Activated CD4-positive, alpha-beta memory T cell treated with anti-CD3 and anti-CD28 coated beads, Interleukin-2, amount 10 ng/mL, durations not matched to agents 7 days and 5 days (primary cell): ENCODE measurements at regions not wholly inside any gene's neighbourhood (a gene's known extent, or its start where the extent isn't known, plus 50 kb on each side); places are given as distances from the start of the nearest gene placed in this dataset.

Source experiments
- CTCF ChIA-PET: fragments of 350-600 bp; sonication (Branson Sonifier 250); formaldehyde crosslinking; loops from one replicate; lab custom pipeline; 2021; ENCODE audit warnings: antibody characterized with exemption, inconsistent platforms; lab: Charles Lee
- POLR2A ChIA-PET: fragments of 350-600 bp; sonication (Branson Sonifier 250); formaldehyde crosslinking; loops from one replicate; lab custom pipeline; 2021; ENCODE audit warnings: antibody characterized with exemption; lab: Charles Lee
- DNase-seq: peaks from one replicate; pipeline ENCODE4 v3.0.0-alpha.2; 2020
- H3K27ac Mint-ChIP-seq: one replicate; pipeline ENCODE4 v1.8.0; 2021; ENCODE audit warnings: mild to moderate bottlenecking, mixed read lengths
- H3K27me3 Mint-ChIP-seq: one replicate; pipeline ENCODE4 v1.8.0; 2021; ENCODE audit warnings: mixed read lengths
- H3K36me3 Mint-ChIP-seq: one replicate; pipeline ENCODE4 v1.8.0; 2021; ENCODE audit warnings: low read depth, mixed read lengths
- H3K4me1 Mint-ChIP-seq: one replicate; pipeline ENCODE4 v1.8.0; 2021; ENCODE audit warnings: mixed read lengths
- H3K4me3 Mint-ChIP-seq: one replicate; pipeline ENCODE4 v1.8.0; 2021; ENCODE audit warnings: mild to moderate bottlenecking, mixed read lengths
- H3K9me3 Mint-ChIP-seq: one replicate; pipeline ENCODE4 v1.8.0; 2021; ENCODE audit warnings: mixed read lengths

DNA sequence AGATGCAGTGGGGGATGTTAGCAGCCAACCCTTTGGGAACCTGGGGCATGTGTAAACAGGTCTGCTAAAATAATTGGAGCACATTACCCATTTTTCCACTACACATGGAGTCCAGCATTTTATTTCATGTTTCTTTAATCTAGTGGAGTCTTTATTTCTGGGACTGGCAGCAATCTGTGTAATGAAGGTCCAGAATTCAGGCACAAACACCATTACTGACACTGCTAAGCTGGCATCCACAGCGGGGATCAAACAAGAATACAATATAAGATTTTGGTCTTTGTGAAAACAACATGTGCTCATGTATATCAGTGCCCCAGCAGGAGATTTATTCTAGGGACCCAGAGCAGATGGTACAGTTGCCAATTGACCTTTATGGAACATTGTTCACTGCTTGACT, 1587.0 kb upstream of the PRR20A start:
- no peak overlapping the region for H3K4me3 Mint-ChIP-seq
- DNase-seq = no peak
- no peaks in the 10 kb centered on the region for H3K4me1 Mint-ChIP-seq
- no peaks in the 10 kb centered on the region for H3K36me3 Mint-ChIP-seq
- H3K9me3 Mint-ChIP-seq = peaks cover 11% of the 10 kb centered on the region
- no peaks in the 10 kb centered on the region for H3K27me3 Mint-ChIP-seq
- no peak overlapping the region for H3K27ac Mint-ChIP-seq
- POLR2A ChIA-PET = no interaction called here
- CTCF ChIA-PET = no interaction called here

- ChIA-PET POLR2A (no interaction called here), CTCF (no interaction called here)
- H3K27me3 Mint-ChIP-seq = no peaks in the 10 kb centered on the region
- peaks cover 11% of the 10 kb centered on the region for H3K9me3 Mint-ChIP-seq
- H3K4me3 Mint-ChIP-seq = no peak overlapping the region
- H3K4me1 Mint-ChIP-seq = no peaks in the 10 kb centered on the region
- H3K36me3 Mint-ChIP-seq = no peaks in the 10 kb centered on the region
- H3K27ac Mint-ChIP-seq = no peak overlapping the region
- no peak for DNase-seq
These were observed 1586.0 kb upstream of the PRR20A start for GRCh38 chr13:55554741-55555140.

DNA sequence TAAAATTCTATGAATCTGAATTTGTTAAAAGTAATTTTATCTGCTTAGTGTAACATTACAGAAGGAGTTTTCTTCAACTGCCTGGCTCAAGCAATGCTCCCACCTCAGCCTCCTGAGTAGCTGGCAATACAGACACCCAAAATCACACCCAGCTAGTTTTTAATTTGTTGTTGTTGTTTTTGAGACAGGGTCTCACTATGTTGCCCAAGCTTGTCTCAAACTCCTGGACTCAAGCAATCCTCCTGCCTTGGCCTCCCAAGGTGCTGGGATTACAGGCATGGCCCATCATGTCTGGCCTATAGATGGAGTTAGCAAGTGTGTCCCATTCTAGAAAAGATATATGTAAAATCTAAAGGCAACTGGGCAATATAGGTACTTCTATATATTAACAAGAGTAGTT, 1580.4 kb upstream of the PRR20A start:
- ChIA-PET POLR2A (no interaction called here), CTCF (no interaction called here)
- H3K27me3 Mint-ChIP-seq = no peaks in the 10 kb centered on the region

DNA sequence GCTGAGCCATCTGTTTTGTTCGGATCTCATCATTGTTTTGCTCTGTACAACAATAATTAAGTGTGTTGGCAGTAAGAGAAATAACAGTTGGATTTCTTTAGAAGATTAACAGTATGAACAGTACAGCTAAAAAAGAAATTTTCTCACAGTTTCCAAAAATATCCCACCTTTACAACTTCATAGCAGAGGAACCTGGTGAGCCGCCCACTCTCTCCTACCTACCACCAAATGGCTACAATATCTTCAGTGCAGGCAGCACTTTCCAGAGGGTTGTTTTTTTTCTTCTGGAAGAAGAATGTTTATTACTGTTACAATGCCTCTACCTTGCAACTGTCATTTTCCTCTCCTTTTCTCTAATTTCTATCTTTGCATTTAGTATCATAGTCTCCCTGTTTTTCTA, 1577.5 kb upstream of the PRR20A start:
- H3K4me1 Mint-ChIP-seq = no peaks in the 10 kb centered on the region
- peaks cover 2% of the 10 kb centered on the region for H3K9me3 Mint-ChIP-seq
- no peak overlapping the region for H3K4me3 Mint-ChIP-seq
- POLR2A ChIA-PET = no interaction called here
- CTCF ChIA-PET = no interaction called here
- H3K27ac Mint-ChIP-seq = no peak overlapping the region
- DNase-seq = no peak
- no peaks in the 10 kb centered on the region for H3K36me3 Mint-ChIP-seq
- no peaks in the 10 kb centered on the region for H3K27me3 Mint-ChIP-seq

More for the DNA sequence above, 1580.4 kb upstream of the PRR20A start:
- DNase-seq = no peak
- Mint-ChIP-seq H3K36me3 (no peaks in the 10 kb centered on the region), H3K27ac (no peak overlapping the region), H3K9me3 (peaks cover 4% of the 10 kb centered on the region), H3K4me1 (no peaks in the 10 kb centered on the region), H3K4me3 (no peak overlapping the region)

GRCh38 chr13:55566334-55566733, 1574.4 kb upstream of the PRR20A start:
- DNase-seq = no peak
- no peak overlapping the region for H3K4me3 Mint-ChIP-seq
- H3K27me3 Mint-ChIP-seq = no peaks in the 10 kb centered on the region
- H3K36me3 Mint-ChIP-seq = no peaks in the 10 kb centered on the region
- H3K4me1 Mint-ChIP-seq = no peaks in the 10 kb centered on the region
- CTCF ChIA-PET = no interaction called here
- peaks cover 2% of the 10 kb centered on the region for H3K9me3 Mint-ChIP-seq
- no peak overlapping the region for H3K27ac Mint-ChIP-seq
- POLR2A ChIA-PET = no interaction called here

GRCh38 chr13:55566779-55567178, 1573.9 kb upstream of the PRR20A start:
- Mint-ChIP-seq H3K36me3 (no peaks in the 10 kb centered on the region), H3K9me3 (peaks cover 2% of the 10 kb centered on the region), H3K27ac (no peak overlapping the region), H3K4me1 (no peaks in the 10 kb centered on the region), H3K27me3 (no peaks in the 10 kb centered on the region), H3K4me3 (no peak overlapping the region)
- DNase-seq = no peak
- POLR2A ChIA-PET = no interaction called here
- CTCF ChIA-PET = no interaction called here

GRCh38 chr13:55567721-55568625, 1572.7 kb upstream of the PRR20A start:
- no peak overlapping the region for H3K4me3 Mint-ChIP-seq

DNA sequence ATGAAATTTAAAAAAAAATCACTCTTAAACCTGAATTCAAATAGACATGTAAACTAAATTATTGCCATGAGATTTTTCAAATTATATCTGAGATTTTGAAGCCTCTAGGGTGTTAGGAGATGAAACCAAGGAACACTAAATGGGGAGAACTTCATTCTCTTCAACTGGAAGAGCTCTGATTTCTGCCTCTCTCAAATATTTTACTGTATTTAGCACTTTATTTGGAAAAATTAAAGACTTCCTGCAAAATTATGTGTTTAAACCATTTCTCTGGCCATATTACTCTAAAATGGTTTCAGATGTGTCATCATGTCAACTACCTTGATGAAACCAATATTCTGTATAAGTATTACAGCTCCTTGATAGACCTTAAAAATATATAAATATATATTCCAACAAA, 1571.6 kb upstream of the PRR20A start:
- no peaks in the 10 kb centered on the region for H3K36me3 Mint-ChIP-seq
- no peak for DNase-seq
- ChIA-PET POLR2A (no interaction called here), CTCF (no interaction called here)
- H3K4me3 Mint-ChIP-seq = no peak overlapping the region
- H3K4me1 Mint-ChIP-seq = no peaks in the 10 kb centered on the region
- H3K27me3 Mint-ChIP-seq = no peaks in the 10 kb centered on the region
- H3K9me3 Mint-ChIP-seq = peaks cover 2% of the 10 kb centered on the region
- H3K27ac Mint-ChIP-seq = no peak overlapping the region

More at GRCh38 chr13:55567721-55568625, 1572.7 kb upstream of the PRR20A start:
- Mint-ChIP-seq H3K9me3 (peaks cover 2% of the 10 kb centered on the region), H3K4me1 (no peaks in the 10 kb centered on the region), H3K27ac (no peak overlapping the region), H3K36me3 (no peaks in the 10 kb centered on the region), H3K27me3 (no peaks in the 10 kb centered on the region)
- DNase-seq = no peak
- CTCF ChIA-PET = no interaction called here
- POLR2A ChIA-PET = no interaction called here

GRCh38 chr13:55569514-55569913, 1571.2 kb upstream of the PRR20A start:
- peaks cover 2% of the 10 kb centered on the region for H3K9me3 Mint-ChIP-seq
- H3K4me1 Mint-ChIP-seq = no peaks in the 10 kb centered on the region
- no peak overlapping the region for H3K4me3 Mint-ChIP-seq
- H3K27me3 Mint-ChIP-seq = no peaks in the 10 kb centered on the region
- POLR2A ChIA-PET = no interaction called here
- H3K36me3 Mint-ChIP-seq = no peaks in the 10 kb centered on the region
- H3K27ac Mint-ChIP-seq = no peak overlapping the region
- DNase-seq = no peak
- CTCF ChIA-PET = no interaction called here

- no peaks in the 10 kb centered on the region for H3K27me3 Mint-ChIP-seq
- CTCF ChIA-PET = no interaction called here
- H3K4me3 Mint-ChIP-seq = no peak overlapping the region
- H3K9me3 Mint-ChIP-seq = peaks cover 2% of the 10 kb centered on the region
- no peaks in the 10 kb centered on the region for H3K4me1 Mint-ChIP-seq
- DNase-seq = no peak
- POLR2A ChIA-PET = no interaction called here
- H3K36me3 Mint-ChIP-seq = no peaks in the 10 kb centered on the region
- H3K27ac Mint-ChIP-seq = no peak overlapping the region
These were observed 1570.3 kb upstream of the PRR20A start for GRCh38 chr13:55570371-55570770.

DNA sequence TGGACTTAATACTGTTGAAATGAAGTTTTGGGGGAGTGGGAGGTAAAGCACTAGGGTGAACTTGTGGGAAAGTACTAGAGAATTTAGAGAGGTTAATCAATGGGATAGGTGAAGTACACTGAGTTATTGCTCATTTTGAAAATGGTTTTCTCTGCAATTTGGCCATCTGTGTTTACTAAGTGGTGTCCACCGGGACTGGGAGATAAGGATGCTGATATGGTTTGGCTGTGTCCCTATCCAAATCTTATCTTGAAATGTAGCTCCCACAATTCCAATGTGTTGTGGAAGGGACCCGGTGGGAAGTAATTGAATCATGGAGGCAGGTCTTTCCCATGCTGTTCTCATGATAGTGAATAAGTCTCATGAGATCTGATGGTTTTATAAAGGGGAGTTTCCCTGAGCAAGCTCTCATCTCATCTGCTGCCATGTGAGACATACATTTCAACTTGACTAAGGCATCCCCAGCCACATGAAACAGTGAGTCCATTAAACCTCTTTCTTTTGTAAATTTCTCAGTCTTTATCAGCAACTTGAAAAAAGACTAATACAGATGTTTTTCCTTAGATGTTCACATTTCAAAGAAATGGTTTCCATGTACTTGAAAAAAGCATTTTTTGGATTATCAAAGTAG, 1569.4 kb upstream of the PRR20A start:
- Mint-ChIP-seq H3K4me3 (no peak overlapping the region), H3K4me1 (no peaks in the 10 kb centered on the region), H3K27me3 (no peaks in the 10 kb centered on the region), H3K9me3 (peaks cover 2% of the 10 kb centered on the region), H3K36me3 (no peaks in the 10 kb centered on the region), H3K27ac (no peak overlapping the region)
- POLR2A ChIA-PET = no interaction called here
- CTCF ChIA-PET = no interaction called here
- DNase-seq = no peak

- Mint-ChIP-seq H3K4me1 (no peaks in the 10 kb centered on the region), H3K9me3 (peaks cover under 1% of the 10 kb centered on the region), H3K27ac (no peak overlapping the region), H3K36me3 (no peaks in the 10 kb centered on the region), H3K4me3 (no peak overlapping the region), H3K27me3 (no peaks in the 10 kb centered on the region)
- POLR2A ChIA-PET = no interaction called here
- DNase-seq = no peak
- CTCF ChIA-PET = no interaction called here
These were observed 1568.3 kb upstream of the PRR20A start for GRCh38 chr13:55572408-55572807.

DNA sequence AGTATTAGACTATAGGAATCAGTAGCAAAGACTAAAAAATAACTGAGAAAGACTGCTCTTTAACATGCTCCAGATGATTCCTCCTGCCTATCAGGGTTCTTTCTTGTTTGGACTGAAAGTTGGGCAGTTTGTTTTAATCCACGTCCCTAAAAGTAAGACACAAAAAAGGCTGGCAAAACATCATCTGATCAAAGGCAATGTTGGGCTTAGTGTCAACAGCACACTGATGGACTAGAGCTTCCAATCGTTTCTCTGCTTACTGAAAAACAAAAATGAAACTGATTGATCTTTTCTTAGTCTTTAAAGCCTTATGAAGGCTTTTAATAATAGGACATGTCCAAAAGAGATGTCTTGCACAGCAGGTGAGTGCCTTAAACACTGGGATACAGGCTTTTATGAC, 1567.9 kb upstream of the PRR20A start:
- POLR2A ChIA-PET = no interaction called here
- no peak for DNase-seq
- CTCF ChIA-PET = no interaction called here
- Mint-ChIP-seq H3K36me3 (no peaks in the 10 kb centered on the region), H3K27me3 (no peaks in the 10 kb centered on the region), H3K27ac (no peak overlapping the region), H3K9me3 (peaks cover 5% of the 10 kb centered on the region), H3K4me3 (no peak overlapping the region), H3K4me1 (no peaks in the 10 kb centered on the region)

- H3K27me3 Mint-ChIP-seq = no peaks in the 10 kb centered on the region
- POLR2A ChIA-PET = no interaction called here
These were observed 1567.2 kb upstream of the PRR20A start for GRCh38 chr13:55573565-55573964.

More at GRCh38 chr13:55573565-55573964, 1567.2 kb upstream of the PRR20A start:
- CTCF ChIA-PET = no interaction called here
- Mint-ChIP-seq H3K4me1 (no peaks in the 10 kb centered on the region), H3K27ac (no peak overlapping the region), H3K9me3 (peaks cover 6% of the 10 kb centered on the region), H3K4me3 (no peak overlapping the region), H3K36me3 (no peaks in the 10 kb centered on the region)
- no peak for DNase-seq
